Endothelial cell of umbilical vein (primary cell): ENCODE measurements at regions not wholly inside any gene's neighbourhood (a gene's known extent, or its start where the extent isn't known, plus 50 kb on each side); places are given as distances from the start of the nearest gene placed in this dataset.

Experiments used
- BruUV-seq: library from RNA; stranded (reverse); fragments of 400-500 nt; replicated peaks from 2 replicates; lab custom pipeline; 2021; lab: Mats Ljungman, UMichigan
- CTCF ChIA-PET: fragments of 300-600, 350-600 bp; sonication (Branson Sonifier 250); formaldehyde crosslinking; loops from one replicate; lab custom pipeline; 2021; ENCODE audit warnings: antibody characterized with exemption, inconsistent platforms; lab: Charles Lee
- POLR2A ChIA-PET: fragments of 300-600, 350-600 bp; sonication (Branson Sonifier 250); formaldehyde crosslinking; loops from one replicate; lab custom pipeline; 2021; ENCODE audit warnings: antibody characterized with exemption, inconsistent platforms; lab: Charles Lee
- DNase-seq: peaks from one replicate; pipeline ENCODE4 v3.0.0-alpha.2; 2011; ENCODE audit warnings: low read depth, low spot score
- FAIRE-seq: peaks from 2 replicates; lab custom pipeline; 2011; peaks lifted over from hg19 to GRCh38; lab: Jason Lieb, UNC
- H2AFZ ChIP-seq: 2 replicates; pipeline ENCODE4 v1.6.0; 2012; ENCODE audit warnings: low read depth, low read length, control low read depth, inconsistent platforms
- H3K27ac ChIP-seq: 2 replicates; pipeline ENCODE4 v1.5.1; 2011; ENCODE audit warnings: low read depth, mild to moderate bottlenecking, control low read depth, low read length, moderate library complexity; ENCODE audit not compliant: insufficient read depth
- H3K27me3 ChIP-seq, 2 experiments: 2 replicates each; pipeline versions ENCODE4 v1.6.0 to v1.6.1; 2011; ENCODE audit warnings: low read length in 2 of 2, mixed read lengths in 1 of 2; ENCODE audit not compliant: control insufficient read depth in 2 of 2, insufficient read depth in 2 of 2
- H3K36me3 ChIP-seq, 2 experiments: 2 replicates in 1 of 2; 3 replicates in 1 of 2; pipeline ENCODE4 v1.5.1; 2011; ENCODE audit warnings: low read length in 2 of 2, mild to moderate bottlenecking in 1 of 2, moderate library complexity in 1 of 2; ENCODE audit not compliant: control insufficient read depth in 2 of 2, insufficient read depth in 2 of 2; ENCODE audit errors: extremely low read depth in 1 of 2
- H3K4me1 ChIP-seq: 3 replicates; pipeline ENCODE4 v1.5.1; 2011; ENCODE audit warnings: mild to moderate bottlenecking, low read length; ENCODE audit not compliant: control insufficient read depth, insufficient read depth; ENCODE audit errors: extremely low read depth
- H3K4me2 ChIP-seq: 2 replicates; pipeline ENCODE4 v1.6.1; 2011; ENCODE audit warnings: low read length, control low read depth, mixed read lengths; ENCODE audit not compliant: insufficient read depth
- H3K4me3 ChIP-seq, 3 experiments: fragments of 200-600 bp in 1 of 3; sonication (generic), shearing (Covaris generic) in 1 of 3; replicated peaks in 1 of 3; 2 replicates each; pipeline ENCODE4 v1.5.1; 2011 to 2016; ENCODE audit warnings: control low read depth in 3 of 3, low read length in 3 of 3, mild to moderate bottlenecking in 2 of 3, inconsistent platforms in 1 of 3, low read depth in 1 of 3, moderate library complexity in 1 of 3; ENCODE audit not compliant: insufficient read depth in 1 of 3
- H3K79me2 ChIP-seq: 2 replicates; pipeline ENCODE4 v1.6.0; 2012; ENCODE audit warnings: low read length, inconsistent platforms; ENCODE audit not compliant: control insufficient read depth, insufficient read depth
- H3K9ac ChIP-seq: replicated peaks from 2 replicates; pipeline ENCODE3; 2011; ENCODE audit warnings: low read length, control low read depth; ENCODE audit not compliant: insufficient read depth; ENCODE audit errors: extremely low read depth
- H3K9me1 ChIP-seq: replicated peaks from 3 replicates; pipeline ENCODE4 v1.6.0; 2011; ENCODE audit warnings: mild to moderate bottlenecking, low read length; ENCODE audit not compliant: control insufficient read depth, insufficient read depth; ENCODE audit errors: extremely low read depth
- H3K9me3 ChIP-seq: replicated peaks from 2 replicates; pipeline ENCODE4 v1.5.1; 2012; ENCODE audit warnings: low read length, inconsistent platforms; ENCODE audit not compliant: control insufficient read depth, insufficient read depth
- H4K20me1 ChIP-seq: replicated peaks from 2 replicates; pipeline ENCODE3; 2011; ENCODE audit warnings: mild to moderate bottlenecking, low read length; ENCODE audit not compliant: control insufficient read depth, insufficient read depth; ENCODE audit errors: extremely low read depth
- CTCF ChIP-seq, 2 donors: IDR thresholded peaks; 1 replicate in 1 of 2; 2 replicates in 1 of 2; pipeline ENCODE4 v1.5.1; 2011; ENCODE audit warnings: low read length in 2 of 2, mild to moderate bottlenecking in 2 of 2, moderate library complexity in 2 of 2, control low read depth in 1 of 2, inconsistent platforms in 1 of 2, low read depth in 1 of 2; ENCODE audit not compliant: insufficient read depth in 1 of 2; ENCODE audit errors: extremely low read depth in 1 of 2
- EZH2 ChIP-seq: IDR thresholded peaks from 2 replicates; pipeline ENCODE4 v1.6.1; 2012; ENCODE audit warnings: borderline replicate concordance, low read depth, mild to moderate bottlenecking, moderate library complexity, low read length, inconsistent platforms; ENCODE audit not compliant: severe bottlenecking
- FOS ChIP-seq: IDR thresholded peaks from 2 replicates; pipeline ENCODE4 v1.6.1; 2011; ENCODE audit warnings: mild to moderate bottlenecking, low read length, moderate library complexity, borderline replicate concordance; ENCODE audit not compliant: insufficient read depth
- GATA2 ChIP-seq: IDR thresholded peaks from 2 replicates; pipeline ENCODE4 v1.7.0; 2011; ENCODE audit warnings: low read depth, mild to moderate bottlenecking, moderate library complexity, mixed read lengths, low read length; ENCODE audit not compliant: insufficient read length, insufficient read depth
- JUN ChIP-seq: IDR thresholded peaks from 2 replicates; pipeline ENCODE4 v1.6.1; 2011; ENCODE audit warnings: borderline replicate concordance, low read depth; ENCODE audit not compliant: insufficient read length, insufficient read depth
- MAX ChIP-seq: IDR thresholded peaks from 2 replicates; pipeline ENCODE4 v1.6.1; 2011; ENCODE audit not compliant: insufficient read depth, insufficient read length
- MYC ChIP-seq: IDR thresholded peaks from one replicate; pipeline ENCODE4 v1.6.1; 2011; ENCODE audit warnings: mild to moderate bottlenecking, low read depth, low read length
- POLR2A ChIP-seq: IDR thresholded peaks from 2 replicates; pipeline ENCODE4 v1.6.1; 2012; ENCODE audit warnings: low read depth, mild to moderate bottlenecking, control low read depth, low read length
- POLR2AphosphoS5 ChIP-seq: IDR thresholded peaks from 2 replicates; pipeline ENCODE4 v1.6.1; 2012; ENCODE audit warnings: low read depth, mild to moderate bottlenecking, control low read depth, low read length, moderate library complexity; ENCODE audit not compliant: insufficient read depth
- dilution Hi-C: fragments of 300-500 bp; cut with MboI; formaldehyde crosslinking; loops from one replicate; pipeline ENCODE4 v1.15.0; 2019; ENCODE audit warnings: low sequenced_read_pairs; ENCODE audit not compliant: extremely low pct_ligation_motif_present
- intact Hi-C: fragments of 100-400 bp; cut with micrococcal nuclease; formaldehyde crosslinking; loops from one replicate; pipeline ENCODE4 v1.10.0; 2022

GRCh38 chr5:173770637-173771036 is 117.5 kb upstream of the CPEB4 start:
- Histone ChIP-seq H3K79me2 (no peaks in the 10 kb centered on the region), H3K9ac (no peak overlapping the region), H3K4me1 (peaks cover 12% of the 10 kb centered on the region), H3K27ac (no peak overlapping the region), H3K36me3 (no peaks in the 10 kb centered on the region), H3K27me3 (no peaks in the 10 kb centered on the region), H3K4me2 (no peak overlapping the region), H4K20me1 (no peaks in the 10 kb centered on the region), H2AFZ (no peak overlapping the region), H3K4me3 (no peak overlapping the region), H3K9me1 (no peaks in the 10 kb centered on the region), H3K9me3 (no peaks in the 10 kb centered on the region)
- intact Hi-C loops = no loop called here
- ChIA-PET POLR2A (no interaction called here), CTCF (interaction anchor here (1.8 kb wide), 1 partner anchor 155 kb away, joined by 4 read pairs; no protein-coding TSS in a partner anchor)
- FAIRE-seq = no peak
- no peak for DNase-seq
- no TSS peak for BruUV-seq
- dilution Hi-C loops = no loop called here
- TF ChIP-seq FOS = no peak
- TF ChIP-seq CTCF (IDR thresholded peaks at IDR 0.05; ENCODE audit: extremely low read depth in 1 of 2, insufficient read depth in 1 of 2, low read depth in 1 of 2, low read length in 2 of 2) = no peak
- TF ChIP-seq POLR2A = no peak
- no peak for TF ChIP-seq MYC
- no peak for TF ChIP-seq MAX
- TF ChIP-seq JUN = no peak
- TF ChIP-seq GATA2 = no peak
- TF ChIP-seq EZH2 = no peak
- no peak for TF ChIP-seq POLR2AphosphoS5
